NCI-H748 (cell line): ENCODE measurements at regions not wholly inside any gene's neighbourhood (a gene's known extent, or its start where the extent isn't known, plus 50 kb on each side); places are given as distances from the start of the nearest gene placed in this dataset.

Experiments used
- DNase-seq: peaks from one replicate; lab custom pipeline; 2025; ENCODE audit not compliant: unreplicated experiment; lab: John Stamatoyannopoulos, UW

- DNase-seq, result peak; percentile 59
These were observed 621.7 kb upstream of the AGTR1 start for GRCh38 chr3:148075771-148076716.

GRCh38 chr3:148077318-148077923 lies 620.3 kb upstream of the AGTR1 start:
- DNase-seq, result peak; percentile 37

- DNase-seq, result no peak
These were observed 619.7 kb upstream of the AGTR1 start for GRCh38 chr3:148077965-148078364.

GRCh38 chr3:148078658-148079057 lies 619.0 kb upstream of the AGTR1 start:
- DNase-seq, result no peak

GRCh38 chr3:148079370-148079769 lies 618.3 kb upstream of the AGTR1 start:
- no peak for DNase-seq

GRCh38 chr3:148081926-148082325 lies 615.8 kb upstream of the AGTR1 start:
- DNase-seq, result no peak

- no peak for DNase-seq
These were observed 615.0 kb upstream of the AGTR1 start for GRCh38 chr3:148082506-148083280.

- DNase-seq, result peak; percentile 89
These were observed 614.0 kb upstream of the AGTR1 start for GRCh38 chr3:148083526-148084182.

GRCh38 chr3:148084931-148085330 lies 612.8 kb upstream of the AGTR1 start:
- peak; percentile 20 for DNase-seq

- no peak for DNase-seq
These were observed 609.9 kb upstream of the AGTR1 start for GRCh38 chr3:148087601-148088371.

- DNase-seq, result no peak
These were observed 608.5 kb upstream of the AGTR1 start for GRCh38 chr3:148089171-148089570.

- DNase-seq, result no peak
These were observed 607.5 kb upstream of the AGTR1 start for GRCh38 chr3:148090156-148090555.

- no peak for DNase-seq
These were observed 604.9 kb upstream of the AGTR1 start for GRCh38 chr3:148092624-148093347.

- DNase-seq, result no peak
These were observed 604.0 kb upstream of the AGTR1 start for GRCh38 chr3:148093753-148094152.

GRCh38 chr3:148095962-148096361 lies 601.7 kb upstream of the AGTR1 start:
- DNase-seq, result no peak

GRCh38 chr3:148100476-148100875 lies 597.2 kb upstream of the AGTR1 start:
- DNase-seq, result no peak

- DNase-seq, result no peak
These were observed 596.6 kb upstream of the AGTR1 start for GRCh38 chr3:148101061-148101460.

- DNase-seq, result no peak
These were observed 595.5 kb upstream of the AGTR1 start for GRCh38 chr3:148102156-148102555.

GRCh38 chr3:148106062-148106461 lies 591.6 kb upstream of the AGTR1 start:
- no peak for DNase-seq

- no peak for DNase-seq
These were observed 570.7 kb upstream of the AGTR1 start for GRCh38 chr3:148126956-148127355.
